ENCODE measurements at regions not wholly inside any gene's neighbourhood (a gene's known extent, or its start where the extent isn't known, plus 50 kb on each side); places are given as distances from the start of the nearest gene placed in this dataset.

DNA sequence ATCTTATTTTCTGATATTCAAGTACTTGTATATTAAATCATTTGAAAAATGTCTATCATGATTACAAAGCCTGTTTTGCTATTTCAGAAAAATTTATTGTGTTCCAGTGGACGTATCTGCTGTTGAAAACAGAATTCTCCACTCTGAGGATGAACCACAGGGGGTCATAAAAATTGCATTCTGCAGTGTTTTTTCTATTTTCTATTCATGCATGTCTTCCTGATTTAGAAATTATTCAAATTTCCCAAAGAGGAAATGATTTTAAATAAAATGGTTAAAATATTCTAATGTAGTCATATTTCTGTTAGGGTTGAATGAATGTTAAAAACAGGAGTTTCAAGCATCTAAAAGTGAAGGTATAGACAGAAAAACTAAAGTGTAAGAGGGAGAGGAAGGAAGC is 111.5 kb upstream of the ANKRD55 start:
- POLR2A ChIA-PET (ENCODE audit: low non-redundant PET): no interaction called here
- Histone ChIP-seq H3K4me3 (ENCODE audit: low read depth, low read length, poor library complexity, severe bottlenecking) (no peak overlapping the region), H3K9me3 (ENCODE audit: low read depth, low read length, poor library complexity, severe bottlenecking) (no peaks in the 10 kb centered on the region), H3K4me1 (ENCODE audit: insufficient read depth, low read length, poor library complexity, severe bottlenecking) (peaks cover 21% of the 10 kb centered on the region), H3K27me3 (replicated peaks; ENCODE audit: insufficient read depth, low read depth, low read length, poor library complexity) (no peaks in the 10 kb centered on the region), H3K27ac (ENCODE audit: low read depth, low read length, poor library complexity, severe bottlenecking) (no peak overlapping the region), H3K36me3 (ENCODE audit: insufficient read depth, low read length, poor library complexity, severe bottlenecking) (no peaks in the 10 kb centered on the region)
- no peak for DNase-seq (ENCODE audit: low spot score)
- intact Hi-C loops (cut with micrococcal nuclease; ENCODE audit: unreplicated experiment): no loop called here
- TF ChIP-seq EZH2 (IDR thresholded peaks at IDR 0.05; ENCODE audit: borderline replicate concordance, low read depth, low read length, poor library complexity, severe bottlenecking): no peak
- TF ChIP-seq CTCF (conservative IDR thresholded peaks at IDR 0.05; ENCODE audit: low read depth, low read length): no peak
- BruUV-seq (replicated peaks): no TSS peak
- CTCF ChIA-PET: no interaction called here

DNA sequence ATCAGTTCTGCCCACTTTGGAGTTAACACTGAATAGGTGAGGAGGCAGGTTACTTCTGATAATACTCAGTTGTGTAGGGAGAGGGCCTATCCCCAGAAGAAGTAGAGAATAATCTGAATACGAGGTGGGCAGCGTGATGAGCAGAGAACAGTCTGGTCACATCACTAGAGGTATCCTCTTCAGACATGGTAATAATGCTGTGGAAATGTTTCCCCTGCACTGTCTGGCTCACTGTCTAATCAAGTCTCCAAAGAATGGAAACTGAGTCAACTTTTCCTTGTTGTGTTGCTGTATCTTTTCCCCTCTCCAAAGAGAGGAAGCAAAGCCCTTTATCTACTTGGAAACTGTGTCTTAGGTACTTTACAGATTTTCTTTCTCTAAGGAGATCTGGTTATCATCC is 110.9 kb upstream of the ANKRD55 start:
- H3K27ac ChIP-seq (ENCODE audit: low read depth, low read length, poor library complexity, severe bottlenecking): no peak overlapping the region

DNA sequence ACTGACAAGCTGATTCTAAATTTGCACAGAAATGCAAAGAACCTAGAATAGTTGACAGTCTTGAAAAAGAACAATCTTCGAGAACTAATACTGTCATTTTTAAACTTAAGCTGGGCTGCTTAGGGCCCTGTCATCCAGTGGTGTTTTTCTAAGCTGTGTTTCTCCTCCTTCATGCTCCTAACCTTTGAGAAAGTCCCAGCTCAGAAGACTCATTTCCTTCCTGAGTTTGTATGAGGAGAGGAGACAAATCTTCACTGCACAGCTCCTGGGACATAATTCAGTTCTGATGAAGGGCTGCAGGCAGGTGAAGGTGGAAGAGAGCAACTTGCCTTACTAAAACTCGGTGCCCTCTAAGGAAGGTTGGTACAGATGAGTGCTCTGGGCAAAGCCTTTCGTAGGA is 109.5 kb upstream of the ANKRD55 start:
- ChIA-PET CTCF (no interaction called here), POLR2A (ENCODE audit: low non-redundant PET) (no interaction called here)
- Histone ChIP-seq H3K9me3 (ENCODE audit: low read depth, low read length, poor library complexity, severe bottlenecking) (no peaks in the 10 kb centered on the region), H3K27ac (ENCODE audit: low read depth, low read length, poor library complexity, severe bottlenecking) (no peak overlapping the region), H3K4me1 (ENCODE audit: insufficient read depth, low read length, poor library complexity, severe bottlenecking) (peaks cover 21% of the 10 kb centered on the region), H3K27me3 (replicated peaks; ENCODE audit: insufficient read depth, low read depth, low read length, poor library complexity) (no peaks in the 10 kb centered on the region), H3K36me3 (ENCODE audit: insufficient read depth, low read length, poor library complexity, severe bottlenecking) (no peaks in the 10 kb centered on the region), H3K4me3 (ENCODE audit: low read depth, low read length, poor library complexity, severe bottlenecking) (no peak overlapping the region)
- intact Hi-C loops (cut with micrococcal nuclease; ENCODE audit: unreplicated experiment): no loop called here
- no TSS peak for BruUV-seq (replicated peaks)
- DNase-seq (ENCODE audit: low spot score): no peak
- no peak for TF ChIP-seq CTCF (conservative IDR thresholded peaks at IDR 0.05; ENCODE audit: low read depth, low read length)

More for the DNA sequence above, 110.9 kb upstream of the ANKRD55 start:
- intact Hi-C loops (cut with micrococcal nuclease; ENCODE audit: unreplicated experiment): no loop called here
- DNase-seq (ENCODE audit: low spot score): no peak
- no TSS peak for BruUV-seq (replicated peaks)
- Histone ChIP-seq H3K36me3 (ENCODE audit: insufficient read depth, low read length, poor library complexity, severe bottlenecking) (no peaks in the 10 kb centered on the region), H3K9me3 (ENCODE audit: low read depth, low read length, poor library complexity, severe bottlenecking) (no peaks in the 10 kb centered on the region), H3K4me3 (ENCODE audit: low read depth, low read length, poor library complexity, severe bottlenecking) (no peak overlapping the region), H3K27me3 (replicated peaks; ENCODE audit: insufficient read depth, low read depth, low read length, poor library complexity) (no peaks in the 10 kb centered on the region), H3K4me1 (ENCODE audit: insufficient read depth, low read length, poor library complexity, severe bottlenecking) (peaks cover 21% of the 10 kb centered on the region)
- CTCF ChIA-PET: no interaction called here
- TF ChIP-seq CTCF (conservative IDR thresholded peaks at IDR 0.05; ENCODE audit: low read depth, low read length) (no peak), EZH2 (IDR thresholded peaks at IDR 0.05; ENCODE audit: borderline replicate concordance, low read depth, low read length, poor library complexity, severe bottlenecking) (no peak)
- POLR2A ChIA-PET (ENCODE audit: low non-redundant PET): no interaction called here
